H1 (cell line): ENCODE measurements at regions not wholly inside any gene's neighbourhood (a gene's known extent, or its start where the extent isn't known, plus 50 kb on each side); places are given as distances from the start of the nearest gene placed in this dataset.

Experiments used
- CREB1 ChIP-seq: IDR thresholded peaks from 2 replicates; pipeline ENCODE4 v1.6.1; 2012; ENCODE audit warnings: inconsistent platforms
- GTF2F1 ChIP-seq: IDR thresholded peaks from 2 replicates; pipeline ENCODE4 v1.6.1; 2012; ENCODE audit warnings: low read depth, low read length, improper control_type of control experiment, borderline replicate concordance
- JUND ChIP-seq: IDR thresholded peaks from 2 replicates; pipeline ENCODE4 v1.6.1; 2011; ENCODE audit warnings: mild to moderate bottlenecking, improper control_type of control experiment, low read length
- KDM5A ChIP-seq: fragments of 200-600 bp; IDR thresholded peaks from 2 replicates; pipeline ENCODE4 v1.7.1; 2012; ENCODE audit warnings: mild to moderate bottlenecking, low read length, inconsistent platforms, mixed read lengths
- NANOG ChIP-seq: IDR thresholded peaks from 2 replicates; pipeline ENCODE4 v1.6.1; 2011; ENCODE audit warnings: low read length, low read depth, mild to moderate bottlenecking, inconsistent platforms; ENCODE audit not compliant: insufficient read depth, poor library complexity, severe bottlenecking
- POLR2AphosphoS5 ChIP-seq: IDR thresholded peaks from 2 replicates; pipeline ENCODE4 v1.6.1; 2011; ENCODE audit warnings: low read depth, low read length
- POU5F1 ChIP-seq: IDR thresholded peaks from 2 replicates; pipeline ENCODE4 v1.6.1; 2011; ENCODE audit warnings: low read depth, mild to moderate bottlenecking, low read length, moderate library complexity
- SIX5 ChIP-seq: IDR thresholded peaks from 2 replicates; pipeline ENCODE4 v1.6.1; 2011; ENCODE audit warnings: mild to moderate bottlenecking, low read depth, low read length
- SP1 ChIP-seq: IDR thresholded peaks from 2 replicates; pipeline ENCODE4 v1.6.1; 2011; ENCODE audit warnings: low read depth, low read length
- SRF ChIP-seq: IDR thresholded peaks from 2 replicates; pipeline ENCODE4 v1.6.1; 2011; ENCODE audit warnings: mild to moderate bottlenecking, low read depth, low read length, moderate library complexity
- SUZ12 ChIP-seq: fragments of 200-600 bp; sonication (generic); IDR thresholded peaks from 2 replicates; pipeline ENCODE4 v1.6.1; 2012; ENCODE audit warnings: mild to moderate bottlenecking, inconsistent platforms, low read length, moderate library complexity, mixed read lengths
- TEAD4 ChIP-seq: IDR thresholded peaks from 2 replicates; pipeline ENCODE4 v1.6.1; 2012; ENCODE audit warnings: low read depth, low read length, inconsistent platforms, mixed read lengths
- YY1 ChIP-seq: IDR thresholded peaks from 2 replicates; pipeline ENCODE4 v1.6.1; 2011; ENCODE audit warnings: low read depth, mild to moderate bottlenecking, low read length
- ZNF274 ChIP-seq: IDR thresholded peaks from 2 replicates; pipeline ENCODE4 v1.7.0; 2012; ENCODE audit warnings: low read length, borderline replicate concordance; ENCODE audit errors: extremely low read depth
- TF ChIP-seq, protein P1 (sequence below), 3 experiments: IDR thresholded peaks; 1 replicate in 2 of 3; 2 replicates in 1 of 3; pipeline versions ENCODE4 v1.5.1 to v1.6.1; 2011; ENCODE audit warnings: low read length in 3 of 3, mild to moderate bottlenecking in 3 of 3, inconsistent platforms in 2 of 3, low read depth in 1 of 3, moderate library complexity in 1 of 3; ENCODE audit not compliant: insufficient read depth in 1 of 3; ENCODE audit errors: control extremely low read depth in 1 of 3
- TF ChIP-seq, protein P2 (sequence below): IDR thresholded peaks from 2 replicates; pipeline ENCODE4 v1.6.1; 2012; ENCODE audit warnings: inconsistent platforms
- TF ChIP-seq, protein P3 (sequence below): IDR thresholded peaks from 2 replicates; pipeline ENCODE4 v1.6.1; 2012; ENCODE audit warnings: inconsistent platforms
- TF ChIP-seq, protein P4 (sequence below): IDR thresholded peaks from 2 replicates; pipeline ENCODE4 v1.6.1; 2012; ENCODE audit warnings: low read length, inconsistent platforms

DNA sequence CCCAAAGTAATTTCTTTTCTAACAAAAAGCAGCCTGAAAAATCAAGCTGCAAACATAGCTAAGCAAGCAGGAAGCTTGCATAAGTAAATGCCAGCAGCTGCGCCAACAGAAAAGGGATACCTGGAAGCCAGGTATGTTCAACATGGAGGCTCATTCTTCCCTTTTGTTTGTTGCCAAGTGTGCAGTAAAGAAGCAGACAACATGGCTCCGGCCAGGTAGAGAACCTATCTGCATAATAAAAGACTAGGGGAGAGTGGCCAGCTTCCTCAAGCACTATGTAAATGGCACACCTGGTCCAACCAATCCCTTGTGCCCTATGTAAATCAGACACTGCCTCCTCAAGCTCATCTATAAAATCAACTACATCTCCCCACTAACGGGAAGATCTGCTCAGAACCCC, 1407.0 kb downstream of the CDH11 start (continued):
- TF ChIP-seq TEAD4 = 0 out of 2 replicates have a peak, but pooled peaks have one; percentile 15
- no peak for TF ChIP-seq POLR2AphosphoS5
- TF ChIP-seq SIX5 = no peak
- no peak for TF ChIP-seq CREB1
- peak; percentile 62; the same call in 1 of the 2 replicates for TF ChIP-seq POU5F1
- no peak for TF ChIP-seq NANOG
- TF ChIP-seq, protein P1, sequence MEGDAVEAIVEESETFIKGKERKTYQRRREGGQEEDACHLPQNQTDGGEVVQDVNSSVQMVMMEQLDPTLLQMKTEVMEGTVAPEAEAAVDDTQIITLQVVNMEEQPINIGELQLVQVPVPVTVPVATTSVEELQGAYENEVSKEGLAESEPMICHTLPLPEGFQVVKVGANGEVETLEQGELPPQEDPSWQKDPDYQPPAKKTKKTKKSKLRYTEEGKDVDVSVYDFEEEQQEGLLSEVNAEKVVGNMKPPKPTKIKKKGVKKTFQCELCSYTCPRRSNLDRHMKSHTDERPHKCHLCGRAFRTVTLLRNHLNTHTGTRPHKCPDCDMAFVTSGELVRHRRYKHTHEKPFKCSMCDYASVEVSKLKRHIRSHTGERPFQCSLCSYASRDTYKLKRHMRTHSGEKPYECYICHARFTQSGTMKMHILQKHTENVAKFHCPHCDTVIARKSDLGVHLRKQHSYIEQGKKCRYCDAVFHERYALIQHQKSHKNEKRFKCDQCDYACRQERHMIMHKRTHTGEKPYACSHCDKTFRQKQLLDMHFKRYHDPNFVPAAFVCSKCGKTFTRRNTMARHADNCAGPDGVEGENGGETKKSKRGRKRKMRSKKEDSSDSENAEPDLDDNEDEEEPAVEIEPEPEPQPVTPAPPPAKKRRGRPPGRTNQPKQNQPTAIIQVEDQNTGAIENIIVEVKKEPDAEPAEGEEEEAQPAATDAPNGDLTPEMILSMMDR (IDR thresholded peaks at IDR 0.05; ENCODE audit: control extremely low read depth in 1 of 3, insufficient read depth in 1 of 3, low read depth in 1 of 3, low read length in 3 of 3) = no peak
- peak; percentile 85; the same call in 1 of the 2 replicates for TF ChIP-seq YY1
- TF ChIP-seq, protein P2, sequence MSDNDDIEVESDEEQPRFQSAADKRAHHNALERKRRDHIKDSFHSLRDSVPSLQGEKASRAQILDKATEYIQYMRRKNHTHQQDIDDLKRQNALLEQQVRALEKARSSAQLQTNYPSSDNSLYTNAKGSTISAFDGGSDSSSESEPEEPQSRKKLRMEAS = no peak
- no peak for TF ChIP-seq SRF
- TF ChIP-seq ZNF274 = no peak
- TF ChIP-seq, protein P3, sequence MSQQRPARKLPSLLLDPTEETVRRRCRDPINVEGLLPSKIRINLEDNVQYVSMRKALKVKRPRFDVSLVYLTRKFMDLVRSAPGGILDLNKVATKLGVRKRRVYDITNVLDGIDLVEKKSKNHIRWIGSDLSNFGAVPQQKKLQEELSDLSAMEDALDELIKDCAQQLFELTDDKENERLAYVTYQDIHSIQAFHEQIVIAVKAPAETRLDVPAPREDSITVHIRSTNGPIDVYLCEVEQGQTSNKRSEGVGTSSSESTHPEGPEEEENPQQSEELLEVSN = no peak
- TF ChIP-seq, protein P4, sequence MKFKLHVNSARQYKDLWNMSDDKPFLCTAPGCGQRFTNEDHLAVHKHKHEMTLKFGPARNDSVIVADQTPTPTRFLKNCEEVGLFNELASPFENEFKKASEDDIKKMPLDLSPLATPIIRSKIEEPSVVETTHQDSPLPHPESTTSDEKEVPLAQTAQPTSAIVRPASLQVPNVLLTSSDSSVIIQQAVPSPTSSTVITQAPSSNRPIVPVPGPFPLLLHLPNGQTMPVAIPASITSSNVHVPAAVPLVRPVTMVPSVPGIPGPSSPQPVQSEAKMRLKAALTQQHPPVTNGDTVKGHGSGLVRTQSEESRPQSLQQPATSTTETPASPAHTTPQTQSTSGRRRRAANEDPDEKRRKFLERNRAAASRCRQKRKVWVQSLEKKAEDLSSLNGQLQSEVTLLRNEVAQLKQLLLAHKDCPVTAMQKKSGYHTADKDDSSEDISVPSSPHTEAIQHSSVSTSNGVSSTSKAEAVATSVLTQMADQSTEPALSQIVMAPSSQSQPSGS = no peak
- 0 out of 2 replicates have a peak, but pooled peaks have one; percentile 20 for TF ChIP-seq SP1
- TF ChIP-seq JUND = no peak
- no peak for TF ChIP-seq KDM5A
- TF ChIP-seq SUZ12 = no peak
- no peak for TF ChIP-seq GTF2F1
